ENCODE measurements at regions not wholly inside any gene's neighbourhood (a gene's known extent, or its start where the extent isn't known, plus 50 kb on each side); places are given as distances from the start of the nearest gene placed in this dataset.
A peak's percentile ranks its signal among the peaks of the same experiment; 100 is the strongest.

DNA sequence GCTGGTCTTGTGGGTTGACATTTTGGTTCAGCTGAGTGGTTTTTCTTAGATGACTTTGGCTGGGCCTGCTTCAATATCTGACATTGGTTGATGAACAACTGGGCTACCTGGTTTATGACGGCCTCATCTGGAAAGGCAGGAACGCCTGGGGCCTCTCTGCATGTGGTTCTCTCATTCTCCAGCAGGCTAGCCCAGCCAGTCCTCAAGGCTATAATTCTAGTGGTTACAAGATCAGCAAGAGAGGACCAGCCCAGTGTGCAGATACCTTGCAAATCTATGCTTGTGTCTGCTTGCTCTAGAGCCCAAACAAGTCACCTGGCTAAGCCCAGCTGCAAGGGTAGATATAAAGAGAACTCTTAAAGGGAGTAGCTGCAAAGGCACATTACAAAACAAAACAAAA is 214.2 kb upstream of the PUDP start:
- Histone ChIP-seq H3K9ac (ENCODE audit: control insufficient read depth, extremely low read depth, insufficient read depth, low read length) (no peak overlapping the region), H3K27me3 (ENCODE audit: control insufficient read depth, extremely low read depth, insufficient read depth, low read length) (no peaks in the 10 kb centered on the region), H4K20me1 (ENCODE audit: control insufficient read depth, extremely low read depth, insufficient read depth, low read length) (no peaks in the 10 kb centered on the region), H3K4me2 (ENCODE audit: control insufficient read depth, extremely low read depth, insufficient read depth, low read depth, low read length) (no peak overlapping the region), H2AFZ (ENCODE audit: control insufficient read depth, low read length) (no peak overlapping the region), H3K27ac (ENCODE audit: control insufficient read depth, insufficient read depth, low read length) (no peak overlapping the region), H3K36me3 (ENCODE audit: control insufficient read depth in 2 of 2, extremely low read depth in 1 of 2, insufficient read depth in 2 of 2, low read length in 2 of 2) (no peaks in the 10 kb centered on the region), H3K9me1 (ENCODE audit: control insufficient read depth, extremely low read depth, insufficient read depth, low read length) (no peaks in the 10 kb centered on the region), H3K79me2 (ENCODE audit: control insufficient read depth, insufficient read depth, low read length) (no peaks in the 10 kb centered on the region), H3K4me1 (ENCODE audit: control insufficient read depth, extremely low read depth, insufficient read depth, low read length) (no peaks in the 10 kb centered on the region), H3K9me3 (ENCODE audit: control insufficient read depth, low read depth, low read length) (no peaks in the 10 kb centered on the region), H3K4me3 (ENCODE audit: control insufficient read depth in 2 of 3, extremely low read depth in 1 of 3, insufficient read depth in 2 of 3, low read depth in 1 of 3, low read length in 3 of 3) (no peak overlapping the region)
- no peak for DNase-seq (ENCODE audit: low read depth, low spot score)
- no peak for TF ChIP-seq EZH2 (IDR thresholded peaks at IDR 0.05; ENCODE audit: low read length)
- TF ChIP-seq, protein P1, sequence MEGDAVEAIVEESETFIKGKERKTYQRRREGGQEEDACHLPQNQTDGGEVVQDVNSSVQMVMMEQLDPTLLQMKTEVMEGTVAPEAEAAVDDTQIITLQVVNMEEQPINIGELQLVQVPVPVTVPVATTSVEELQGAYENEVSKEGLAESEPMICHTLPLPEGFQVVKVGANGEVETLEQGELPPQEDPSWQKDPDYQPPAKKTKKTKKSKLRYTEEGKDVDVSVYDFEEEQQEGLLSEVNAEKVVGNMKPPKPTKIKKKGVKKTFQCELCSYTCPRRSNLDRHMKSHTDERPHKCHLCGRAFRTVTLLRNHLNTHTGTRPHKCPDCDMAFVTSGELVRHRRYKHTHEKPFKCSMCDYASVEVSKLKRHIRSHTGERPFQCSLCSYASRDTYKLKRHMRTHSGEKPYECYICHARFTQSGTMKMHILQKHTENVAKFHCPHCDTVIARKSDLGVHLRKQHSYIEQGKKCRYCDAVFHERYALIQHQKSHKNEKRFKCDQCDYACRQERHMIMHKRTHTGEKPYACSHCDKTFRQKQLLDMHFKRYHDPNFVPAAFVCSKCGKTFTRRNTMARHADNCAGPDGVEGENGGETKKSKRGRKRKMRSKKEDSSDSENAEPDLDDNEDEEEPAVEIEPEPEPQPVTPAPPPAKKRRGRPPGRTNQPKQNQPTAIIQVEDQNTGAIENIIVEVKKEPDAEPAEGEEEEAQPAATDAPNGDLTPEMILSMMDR (optimal IDR thresholded peaks at IDR 0.05 in 1 of 3, IDR thresholded peaks at IDR 0.05 in 1 of 3, conservative IDR thresholded peaks at IDR 0.05 in 1 of 3; ENCODE audit: extremely low read depth in 1 of 3, insufficient read depth in 2 of 3, low read length in 3 of 3), result peak in 1 of 3 experiments; percentile 33
- no peak for FAIRE-seq
- dilution Hi-C loops (cut with MboI; ENCODE audit: extremely low pct_ligation_motif_present, low sequenced_read_pairs), result no loop called here

DNA sequence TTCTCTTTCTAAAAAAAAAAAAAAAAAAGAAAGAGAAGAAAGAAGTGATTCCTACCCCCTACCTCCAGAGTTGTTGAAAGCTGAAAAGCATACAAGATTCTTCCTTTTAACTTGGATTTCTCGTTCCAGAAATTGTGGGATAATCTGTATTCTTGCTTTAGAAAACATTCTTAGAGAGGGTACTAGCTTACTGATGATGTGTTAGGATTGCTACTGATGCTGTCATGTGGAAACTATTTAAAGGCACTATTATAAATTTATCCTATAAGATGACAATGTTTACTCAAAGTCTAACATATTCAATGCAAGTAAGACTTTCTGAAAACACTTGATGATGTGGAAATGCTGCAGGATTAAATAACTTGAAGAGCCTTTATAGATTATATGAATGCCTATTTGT is 204.0 kb upstream of the PUDP start:
- H3K4me3 ChIP-seq (ENCODE audit: control insufficient read depth in 2 of 3, extremely low read depth in 1 of 3, insufficient read depth in 2 of 3, low read depth in 1 of 3, low read length in 3 of 3), result no peak overlapping the region
- H3K9ac ChIP-seq (ENCODE audit: control insufficient read depth, extremely low read depth, insufficient read depth, low read length), result no peak overlapping the region
- no peaks in the 10 kb centered on the region for H3K79me2 ChIP-seq (ENCODE audit: control insufficient read depth, insufficient read depth, low read length)
- no peaks in the 10 kb centered on the region for H3K27me3 ChIP-seq (ENCODE audit: control insufficient read depth, extremely low read depth, insufficient read depth, low read length)
- no peaks in the 10 kb centered on the region for H3K4me1 ChIP-seq (ENCODE audit: control insufficient read depth, extremely low read depth, insufficient read depth, low read length)
- no peak for TF ChIP-seq EZH2 (IDR thresholded peaks at IDR 0.05; ENCODE audit: low read length)
- TF ChIP-seq, protein P1 (optimal IDR thresholded peaks at IDR 0.05 in 1 of 3, IDR thresholded peaks at IDR 0.05 in 1 of 3, conservative IDR thresholded peaks at IDR 0.05 in 1 of 3; ENCODE audit: extremely low read depth in 1 of 3, insufficient read depth in 2 of 3, low read length in 3 of 3), result no peak
- H3K27ac ChIP-seq (ENCODE audit: control insufficient read depth, insufficient read depth, low read length), result no peak overlapping the region
- H2AFZ ChIP-seq (ENCODE audit: control insufficient read depth, low read length), result no peak overlapping the region
- FAIRE-seq (no peak), DNase-seq (ENCODE audit: low read depth, low spot score) (no peak)
- no peak overlapping the region for H3K4me2 ChIP-seq (ENCODE audit: control insufficient read depth, extremely low read depth, insufficient read depth, low read depth, low read length)
- no peaks in the 10 kb centered on the region for H3K36me3 ChIP-seq (ENCODE audit: control insufficient read depth in 2 of 2, extremely low read depth in 1 of 2, insufficient read depth in 2 of 2, low read length in 2 of 2)
- no peaks in the 10 kb centered on the region for H3K9me1 ChIP-seq (ENCODE audit: control insufficient read depth, extremely low read depth, insufficient read depth, low read length)
- H3K9me3 ChIP-seq (ENCODE audit: control insufficient read depth, low read depth, low read length), result no peaks in the 10 kb centered on the region
- H4K20me1 ChIP-seq (ENCODE audit: control insufficient read depth, extremely low read depth, insufficient read depth, low read length), result no peaks in the 10 kb centered on the region
- dilution Hi-C loops (cut with MboI; ENCODE audit: extremely low pct_ligation_motif_present, low sequenced_read_pairs), result no loop called here

Measured in keratinocyte (primary cell).